Hepatocyte (in vitro differentiated cells): ENCODE measurements at regions not wholly inside any gene's neighbourhood (a gene's known extent, or its start where the extent isn't known, plus 50 kb on each side); places are given as distances from the start of the nearest gene placed in this dataset.

Source experiments
- DNase-seq: peaks from one replicate; pipeline ENCODE4 v3.0.0-alpha.2; 2016; ENCODE audit warnings: low spot score
- H2AFZ ChIP-seq: fragments of 200-600 bp; sonication (generic); 2 replicates; pipeline ENCODE4 v1.6.0; 2016; ENCODE audit warnings: antibody characterized with exemption, mild to moderate bottlenecking
- H3K27ac ChIP-seq: fragments of 200-600 bp; sonication (generic); 2 replicates; pipeline ENCODE4 v1.5.1; 2016; ENCODE audit warnings: mild to moderate bottlenecking
- H3K27me3 ChIP-seq: fragments of 200-600 bp; sonication (generic); 2 replicates; pipeline ENCODE4 v1.6.1; 2016
- H3K36me3 ChIP-seq: fragments of 200-600 bp; sonication (generic); replicated peaks from 2 replicates; pipeline ENCODE4 v1.5.1; 2016; ENCODE audit warnings: low read depth; ENCODE audit not compliant: insufficient read depth
- H3K4me1 ChIP-seq: fragments of 200-600 bp; sonication (generic); 2 replicates; pipeline ENCODE4 v1.5.1; 2016; ENCODE audit warnings: mild to moderate bottlenecking, moderate library complexity; ENCODE audit not compliant: insufficient read depth
- H3K4me2 ChIP-seq: fragments of 200-600 bp; sonication (generic); 2 replicates; pipeline ENCODE4 v1.6.0; 2016
- H3K4me3 ChIP-seq: fragments of 200-600 bp; sonication (generic); 2 replicates; pipeline ENCODE4 v1.5.1; 2016; ENCODE audit warnings: mild to moderate bottlenecking
- H3K79me2 ChIP-seq: fragments of 200-600 bp; sonication (generic); 2 replicates; pipeline ENCODE4 v1.6.0; 2017; ENCODE audit warnings: mild to moderate bottlenecking
- H3K9me2 ChIP-seq: fragments of 200-600 bp; sonication (generic); replicated peaks from 2 replicates; pipeline ENCODE4 v1.6.0; 2017; ENCODE audit warnings: mild to moderate bottlenecking; ENCODE audit not compliant: insufficient read depth
- H3K9me3 ChIP-seq: fragments of 200-600 bp; sonication (generic); 2 replicates; pipeline ENCODE4 v1.5.1; 2016; ENCODE audit warnings: low read depth, mild to moderate bottlenecking
- H4K20me1 ChIP-seq: fragments of 200-600 bp; sonication (generic); 2 replicates; pipeline ENCODE4 v1.6.0; 2016; ENCODE audit warnings: mild to moderate bottlenecking; ENCODE audit not compliant: insufficient read depth, poor library complexity, severe bottlenecking
- EZH2 ChIP-seq: fragments of 200-600 bp; sonication (generic); IDR thresholded peaks from 2 replicates; pipeline ENCODE4 v1.6.1; 2016; ENCODE audit warnings: antibody characterized with exemption, mild to moderate bottlenecking, borderline replicate concordance
- EZH2phosphoT487 ChIP-seq: fragments of 200-600 bp; sonication (generic); IDR thresholded peaks from one replicate; pipeline ENCODE4 v1.6.1; 2018; ENCODE audit warnings: antibody characterized with exemption, mild to moderate bottlenecking, low read depth, moderate library complexity; ENCODE audit not compliant: unreplicated experiment, severe bottlenecking
- WGBS: methylation state at CpG from one replicate; pipeline ENCODE4 v1.1.6; 2016; ENCODE audit warnings: low lambda C conversion rate; ENCODE audit errors: missing lambda C conversion rate; 5-methylcytosine and 5-hydroxymethylcytosine counted together
- TF ChIP-seq, protein P1 (sequence below): fragments of 200-600 bp; sonication (generic); IDR thresholded peaks from 2 replicates; pipeline ENCODE4 v1.5.1; 2016; ENCODE audit warnings: antibody characterized with exemption, mild to moderate bottlenecking; ENCODE audit not compliant: poor library complexity

GRCh38 chr14:42965512-42965911 lies 1358.8 kb downstream of the LRFN5 start:
- Histone ChIP-seq H3K4me3 (no peak overlapping the region), H4K20me1 (no peaks in the 10 kb centered on the region), H3K4me2 (no peak overlapping the region), H3K79me2 (no peaks in the 10 kb centered on the region), H3K9me3 (no peaks in the 10 kb centered on the region), H3K27ac (no peak overlapping the region), H3K4me1 (no peaks in the 10 kb centered on the region), H3K9me2 (no peaks in the 10 kb centered on the region), H2AFZ (no peak overlapping the region), H3K27me3 (no peaks in the 10 kb centered on the region), H3K36me3 (no peaks in the 10 kb centered on the region)
- 88% methylated on average over 4 of the region's 4 CpGs for WGBS
- DNase-seq: no peak
- TF ChIP-seq EZH2phosphoT487: no peak
- TF ChIP-seq EZH2: no peak
- TF ChIP-seq, protein P1, sequence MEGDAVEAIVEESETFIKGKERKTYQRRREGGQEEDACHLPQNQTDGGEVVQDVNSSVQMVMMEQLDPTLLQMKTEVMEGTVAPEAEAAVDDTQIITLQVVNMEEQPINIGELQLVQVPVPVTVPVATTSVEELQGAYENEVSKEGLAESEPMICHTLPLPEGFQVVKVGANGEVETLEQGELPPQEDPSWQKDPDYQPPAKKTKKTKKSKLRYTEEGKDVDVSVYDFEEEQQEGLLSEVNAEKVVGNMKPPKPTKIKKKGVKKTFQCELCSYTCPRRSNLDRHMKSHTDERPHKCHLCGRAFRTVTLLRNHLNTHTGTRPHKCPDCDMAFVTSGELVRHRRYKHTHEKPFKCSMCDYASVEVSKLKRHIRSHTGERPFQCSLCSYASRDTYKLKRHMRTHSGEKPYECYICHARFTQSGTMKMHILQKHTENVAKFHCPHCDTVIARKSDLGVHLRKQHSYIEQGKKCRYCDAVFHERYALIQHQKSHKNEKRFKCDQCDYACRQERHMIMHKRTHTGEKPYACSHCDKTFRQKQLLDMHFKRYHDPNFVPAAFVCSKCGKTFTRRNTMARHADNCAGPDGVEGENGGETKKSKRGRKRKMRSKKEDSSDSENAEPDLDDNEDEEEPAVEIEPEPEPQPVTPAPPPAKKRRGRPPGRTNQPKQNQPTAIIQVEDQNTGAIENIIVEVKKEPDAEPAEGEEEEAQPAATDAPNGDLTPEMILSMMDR: no peak

GRCh38 chr14:42961509-42961908 lies 1354.8 kb downstream of the LRFN5 start:
- Histone ChIP-seq H4K20me1 (no peaks in the 10 kb centered on the region), H3K4me1 (no peaks in the 10 kb centered on the region), H3K79me2 (no peaks in the 10 kb centered on the region), H3K27ac (no peak overlapping the region), H3K27me3 (no peaks in the 10 kb centered on the region), H3K4me3 (no peak overlapping the region), H3K9me2 (no peaks in the 10 kb centered on the region), H3K36me3 (no peaks in the 10 kb centered on the region), H2AFZ (no peak overlapping the region), H3K9me3 (no peaks in the 10 kb centered on the region), H3K4me2 (no peak overlapping the region)
- TF ChIP-seq, protein P1: no peak
- TF ChIP-seq EZH2: no peak
- TF ChIP-seq EZH2phosphoT487: no peak
- no peak for DNase-seq
- WGBS: 69% methylated on average over 3 of the region's 3 CpGs

DNA sequence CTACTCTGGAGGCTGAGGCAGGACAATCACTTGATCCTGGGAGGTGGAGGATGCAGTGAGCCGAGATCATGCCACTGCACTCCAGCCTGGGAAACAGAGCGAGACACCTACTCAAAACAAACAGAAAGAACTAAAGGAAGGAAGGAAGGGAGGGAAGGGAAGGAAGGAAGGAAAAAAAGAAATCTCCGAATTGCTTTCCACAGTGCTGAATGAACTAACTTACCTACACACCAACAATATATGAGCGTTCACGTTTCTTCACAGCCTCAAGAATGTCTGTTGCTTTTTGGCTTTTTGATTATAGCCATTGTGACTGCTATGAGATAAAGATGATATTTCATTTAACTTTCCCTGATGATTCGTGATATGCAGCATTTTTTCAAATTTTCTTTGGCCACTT lies 1343.7 kb downstream of the LRFN5 start:
- DNase-seq: no peak
- Histone ChIP-seq H3K9me3 (no peaks in the 10 kb centered on the region), H3K27me3 (no peaks in the 10 kb centered on the region), H3K4me1 (no peaks in the 10 kb centered on the region), H3K9me2 (no peaks in the 10 kb centered on the region), H3K4me3 (no peak overlapping the region), H2AFZ (no peak overlapping the region), H3K27ac (no peak overlapping the region), H3K36me3 (no peaks in the 10 kb centered on the region), H4K20me1 (no peaks in the 10 kb centered on the region), H3K4me2 (no peak overlapping the region), H3K79me2 (no peaks in the 10 kb centered on the region)
- 88% methylated on average over 6 of the region's 6 CpGs for WGBS
- TF ChIP-seq EZH2 (no peak), EZH2phosphoT487 (no peak)
- TF ChIP-seq, protein P1: no peak

GRCh38 chr14:42947991-42948390 lies 1341.3 kb downstream of the LRFN5 start:
- Histone ChIP-seq H2AFZ (no peak overlapping the region), H3K4me3 (no peak overlapping the region), H3K27ac (no peak overlapping the region), H3K79me2 (no peaks in the 10 kb centered on the region), H3K9me3 (no peaks in the 10 kb centered on the region), H4K20me1 (no peaks in the 10 kb centered on the region), H3K27me3 (no peaks in the 10 kb centered on the region), H3K4me1 (no peaks in the 10 kb centered on the region), H3K9me2 (no peaks in the 10 kb centered on the region), H3K4me2 (no peak overlapping the region), H3K36me3 (no peaks in the 10 kb centered on the region)
- TF ChIP-seq, protein P1: no peak
- TF ChIP-seq EZH2phosphoT487 (no peak), EZH2 (no peak)
- DNase-seq: no peak
